ENCODE measurements at regions not wholly inside any gene's neighbourhood (a gene's known extent, or its start where the extent isn't known, plus 50 kb on each side); places are given as distances from the start of the nearest gene placed in this dataset.

DNA sequence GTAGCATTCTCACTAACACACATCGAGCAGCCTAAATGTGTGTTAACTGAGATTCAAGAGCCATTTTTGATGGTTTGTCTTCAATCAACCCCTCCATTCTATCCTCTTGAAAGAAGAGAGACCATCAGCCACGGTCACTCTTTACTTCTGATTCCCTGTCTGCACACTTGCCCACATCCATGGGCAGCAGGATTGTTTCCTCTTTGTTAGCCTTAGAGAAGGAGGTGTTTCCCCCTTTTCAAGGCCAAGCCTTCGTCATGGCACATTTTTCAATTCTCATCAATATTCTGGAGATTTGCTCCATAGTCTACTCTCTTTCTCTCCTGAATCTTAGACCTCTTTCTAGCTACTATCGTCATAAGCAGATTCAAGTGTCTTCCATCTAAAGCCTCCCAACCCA is 522.4 kb upstream of the NAALADL2 start:
- H2AFZ ChIP-seq = peak overlapping the region; percentile 18
- no peaks in the 10 kb centered on the region for H3K4me1 ChIP-seq
- no peaks in the 10 kb centered on the region for H3K79me2 ChIP-seq
- TF ChIP-seq, protein P1, sequence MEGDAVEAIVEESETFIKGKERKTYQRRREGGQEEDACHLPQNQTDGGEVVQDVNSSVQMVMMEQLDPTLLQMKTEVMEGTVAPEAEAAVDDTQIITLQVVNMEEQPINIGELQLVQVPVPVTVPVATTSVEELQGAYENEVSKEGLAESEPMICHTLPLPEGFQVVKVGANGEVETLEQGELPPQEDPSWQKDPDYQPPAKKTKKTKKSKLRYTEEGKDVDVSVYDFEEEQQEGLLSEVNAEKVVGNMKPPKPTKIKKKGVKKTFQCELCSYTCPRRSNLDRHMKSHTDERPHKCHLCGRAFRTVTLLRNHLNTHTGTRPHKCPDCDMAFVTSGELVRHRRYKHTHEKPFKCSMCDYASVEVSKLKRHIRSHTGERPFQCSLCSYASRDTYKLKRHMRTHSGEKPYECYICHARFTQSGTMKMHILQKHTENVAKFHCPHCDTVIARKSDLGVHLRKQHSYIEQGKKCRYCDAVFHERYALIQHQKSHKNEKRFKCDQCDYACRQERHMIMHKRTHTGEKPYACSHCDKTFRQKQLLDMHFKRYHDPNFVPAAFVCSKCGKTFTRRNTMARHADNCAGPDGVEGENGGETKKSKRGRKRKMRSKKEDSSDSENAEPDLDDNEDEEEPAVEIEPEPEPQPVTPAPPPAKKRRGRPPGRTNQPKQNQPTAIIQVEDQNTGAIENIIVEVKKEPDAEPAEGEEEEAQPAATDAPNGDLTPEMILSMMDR (IDR thresholded peaks at IDR 0.05) = no peak
- no peak overlapping the region for H3K9ac ChIP-seq
- H3K9me3 ChIP-seq (ENCODE audit: control insufficient read depth, low read length) = no peaks in the 10 kb centered on the region
- no peaks in the 10 kb centered on the region for H3K27me3 ChIP-seq (ENCODE audit: control insufficient read depth, insufficient read depth, low read length)
- H3K27ac ChIP-seq = peak overlapping the region; percentile 34
- H3K4me3 ChIP-seq (ENCODE audit: low read depth, low read length) = peak overlapping the region; percentile 13
- H3K4me2 ChIP-seq (ENCODE audit: low read length) = peak overlapping the region; percentile 16
- no peaks in the 10 kb centered on the region for H3K36me3 ChIP-seq (ENCODE audit: control insufficient read depth, insufficient read depth, low read length)

- Histone ChIP-seq H3K4me1 (no peaks in the 10 kb centered on the region), H3K27ac (peak overlapping the region; percentile 34), H3K9me3 (ENCODE audit: control insufficient read depth, low read length) (no peaks in the 10 kb centered on the region), H3K79me2 (no peaks in the 10 kb centered on the region), H3K4me3 (ENCODE audit: low read depth, low read length) (peak overlapping the region; percentile 13), H3K27me3 (ENCODE audit: control insufficient read depth, insufficient read depth, low read length) (no peaks in the 10 kb centered on the region), H3K36me3 (ENCODE audit: control insufficient read depth, insufficient read depth, low read length) (no peaks in the 10 kb centered on the region), H2AFZ (peak overlapping the region; percentile 18), H3K4me2 (ENCODE audit: low read length) (peak overlapping the region; percentile 16), H3K9ac (no peak overlapping the region)
- TF ChIP-seq, protein P1 (IDR thresholded peaks at IDR 0.05) = no peak
These were observed 521.9 kb upstream of the NAALADL2 start for GRCh38 chr3:174337227-174337626.

DNA sequence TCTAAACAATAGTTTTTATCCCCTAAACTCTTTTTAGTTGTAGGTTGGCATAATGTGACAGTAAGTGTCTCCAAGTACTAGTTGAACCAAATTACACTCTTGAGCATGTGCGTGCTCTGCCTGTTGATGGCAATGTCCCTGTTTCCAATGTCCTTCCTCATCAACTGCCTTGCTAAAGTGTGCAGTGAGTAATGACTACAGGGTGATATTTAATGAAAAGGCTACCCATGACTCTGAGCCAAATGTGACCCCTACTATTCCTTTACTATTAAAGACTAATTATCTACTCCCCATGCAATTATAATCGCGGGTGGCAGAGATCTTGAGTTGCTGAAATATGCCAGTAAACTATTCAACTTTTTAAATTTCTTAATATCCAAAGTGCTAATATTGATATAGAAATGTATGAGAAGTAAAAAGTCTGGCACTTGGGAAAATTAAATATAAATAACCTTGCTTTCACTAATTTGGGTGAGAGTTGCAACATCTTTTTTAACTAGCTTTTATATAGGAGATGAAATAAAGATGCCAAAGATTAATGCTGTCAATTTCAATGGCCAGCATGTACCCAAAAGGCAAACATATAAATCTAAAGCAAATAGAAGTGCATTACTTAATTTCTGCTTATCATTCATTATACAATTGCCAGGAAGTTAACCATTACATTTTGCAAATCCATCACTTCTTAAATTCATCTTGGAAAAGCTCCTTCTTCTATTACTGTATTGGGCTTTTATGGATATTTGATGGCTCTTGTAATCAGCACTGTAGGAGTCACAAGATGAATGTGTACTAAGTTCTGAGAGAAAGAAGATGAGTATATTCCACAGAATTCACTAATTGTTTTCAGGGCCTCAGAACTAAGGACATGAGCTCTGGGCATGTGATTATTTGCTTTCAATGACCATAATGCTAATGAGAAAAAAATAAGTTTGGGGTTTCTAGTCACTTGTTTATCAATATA is 518.2 kb upstream of the NAALADL2 start:
- TF ChIP-seq, protein P1 (IDR thresholded peaks at IDR 0.05) = no peak
- no peaks in the 10 kb centered on the region for H3K9me3 ChIP-seq (ENCODE audit: control insufficient read depth, low read length)
- no peaks in the 10 kb centered on the region for H3K79me2 ChIP-seq
- H2AFZ ChIP-seq = no peak overlapping the region
- no peak overlapping the region for H3K27ac ChIP-seq
- H3K4me2 ChIP-seq (ENCODE audit: low read length) = no peak overlapping the region
- no peak overlapping the region for H3K4me3 ChIP-seq (ENCODE audit: low read depth, low read length)
- H3K4me1 ChIP-seq = no peaks in the 10 kb centered on the region
- H3K36me3 ChIP-seq (ENCODE audit: control insufficient read depth, insufficient read depth, low read length) = no peaks in the 10 kb centered on the region
- no peak overlapping the region for H3K9ac ChIP-seq
- H3K27me3 ChIP-seq (ENCODE audit: control insufficient read depth, insufficient read depth, low read length) = no peaks in the 10 kb centered on the region

GRCh38 chr3:174342171-174342570 is 517.0 kb upstream of the NAALADL2 start:
- Histone ChIP-seq H3K79me2 (no peaks in the 10 kb centered on the region), H3K4me3 (ENCODE audit: low read depth, low read length) (no peak overlapping the region), H3K4me2 (ENCODE audit: low read length) (no peak overlapping the region), H3K4me1 (no peaks in the 10 kb centered on the region), H3K27me3 (ENCODE audit: control insufficient read depth, insufficient read depth, low read length) (no peaks in the 10 kb centered on the region), H3K9ac (no peak overlapping the region), H3K9me3 (ENCODE audit: control insufficient read depth, low read length) (no peaks in the 10 kb centered on the region), H2AFZ (peak overlapping the region; percentile 14), H3K27ac (no peak overlapping the region), H3K36me3 (ENCODE audit: control insufficient read depth, insufficient read depth, low read length) (no peaks in the 10 kb centered on the region)
- TF ChIP-seq, protein P1 (IDR thresholded peaks at IDR 0.05) = no peak

All from parathyroid adenoma (tissue), 2 donors.